HS-27A (cell line): ENCODE measurements at regions not wholly inside any gene's neighbourhood (a gene's known extent, or its start where the extent isn't known, plus 50 kb on each side); places are given as distances from the start of the nearest gene placed in this dataset.

Experiments
- DNase-seq: peaks from one replicate; pipeline ENCODE4 v3.0.0-alpha.2; 2012; ENCODE audit warnings: low read depth, missing footprints

DNA sequence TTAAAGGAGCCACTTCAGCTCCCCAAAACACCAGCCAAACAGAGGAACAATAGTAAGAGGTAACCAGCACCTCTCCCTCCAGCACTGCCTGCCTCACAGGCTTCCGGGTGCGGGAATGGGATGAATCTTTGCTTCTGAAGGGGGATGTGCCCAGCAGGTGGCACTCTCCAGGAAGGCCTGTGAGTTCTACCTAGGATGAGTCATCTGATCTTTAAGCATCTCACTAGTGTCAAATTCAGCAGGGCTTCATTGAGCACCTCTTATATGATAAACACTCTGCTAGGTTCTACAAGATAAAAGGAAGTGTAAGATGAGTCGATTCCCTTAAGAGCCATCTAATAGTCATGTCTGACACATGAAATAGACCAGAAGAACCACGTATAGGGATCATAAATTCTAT lies 237.4 kb upstream of the UMPS start:
- DNase-seq, result no peak

DNA sequence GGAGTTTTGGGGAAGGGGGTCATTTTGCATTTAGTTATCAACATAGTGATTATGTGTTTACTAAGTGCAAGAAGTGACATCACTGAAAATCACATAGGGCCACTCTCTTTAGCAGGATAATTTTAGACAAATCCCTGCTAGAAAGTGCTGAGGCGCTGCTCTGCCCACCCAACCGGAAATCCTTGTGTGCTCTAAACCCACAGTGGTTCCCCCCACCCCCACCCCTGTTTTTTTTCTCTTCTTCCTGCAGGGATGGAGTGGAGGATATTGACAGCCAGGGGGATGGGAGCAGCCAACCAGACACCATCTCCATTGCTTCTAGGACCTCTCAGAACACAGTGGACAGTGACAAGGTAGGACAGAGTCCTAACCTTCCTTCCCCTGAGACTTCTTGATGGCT lies 234.2 kb upstream of the UMPS start:
- no peak for DNase-seq

GRCh38 chr3:124497487-124497886 lies 232.8 kb upstream of the UMPS start:
- no peak for DNase-seq

GRCh38 chr3:124498891-124499290 lies 231.4 kb upstream of the UMPS start:
- no peak for DNase-seq

DNA sequence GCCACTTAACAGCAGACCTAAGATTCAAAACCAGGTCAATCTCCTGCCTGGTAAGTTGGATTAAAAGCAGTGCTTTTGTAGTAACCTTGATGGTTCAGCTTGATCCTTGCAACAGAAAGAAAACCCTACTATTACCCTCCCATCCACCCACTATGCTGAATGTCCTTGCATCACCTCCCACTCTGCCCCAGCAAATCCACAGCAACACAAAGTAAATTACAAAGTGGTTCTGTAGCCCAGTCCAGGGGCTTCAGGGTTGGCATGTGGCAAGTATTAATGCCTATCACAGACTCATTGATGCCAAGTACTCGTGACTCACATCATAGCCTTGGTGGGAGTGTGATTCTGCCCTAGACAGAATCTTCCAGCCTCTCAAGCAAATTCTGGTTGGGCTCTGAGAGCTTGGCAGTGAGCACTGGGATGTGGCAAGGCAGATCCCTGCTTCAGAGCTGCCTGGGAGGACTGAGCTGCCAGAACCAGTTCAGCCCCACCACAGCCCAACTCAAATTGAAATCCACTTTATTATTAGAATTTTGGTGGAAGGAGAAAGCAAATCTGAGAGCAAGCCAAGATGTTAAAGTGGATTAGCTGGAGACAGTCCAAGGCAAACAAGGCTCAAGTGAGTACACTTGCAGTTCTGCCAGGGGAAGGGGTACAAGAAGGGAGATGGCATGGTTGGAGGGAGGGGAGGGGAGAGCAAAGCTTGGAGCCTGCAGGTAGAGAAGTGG lies 225.8 kb upstream of the UMPS start:
- DNase-seq, result no peak

DNA sequence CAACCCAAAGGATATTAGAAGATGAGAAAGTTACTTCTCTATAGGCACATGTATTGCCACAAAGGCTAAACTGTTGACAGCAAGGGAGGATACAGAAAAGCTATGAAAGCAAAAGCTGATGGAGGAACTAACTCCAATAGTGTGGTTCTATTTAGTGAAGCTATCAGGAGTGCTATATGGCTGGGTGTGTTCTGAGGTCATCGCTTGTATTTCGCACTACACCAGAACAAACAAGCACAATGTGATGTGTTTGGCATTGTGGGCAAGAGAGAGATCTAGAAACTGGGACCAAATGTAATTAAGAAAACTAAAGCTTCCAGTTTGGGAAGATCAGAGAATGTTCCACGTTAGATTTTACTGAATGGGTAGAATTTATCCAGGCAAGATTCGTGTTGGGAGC lies 220.4 kb upstream of the UMPS start:
- DNase-seq, result no peak

DNA sequence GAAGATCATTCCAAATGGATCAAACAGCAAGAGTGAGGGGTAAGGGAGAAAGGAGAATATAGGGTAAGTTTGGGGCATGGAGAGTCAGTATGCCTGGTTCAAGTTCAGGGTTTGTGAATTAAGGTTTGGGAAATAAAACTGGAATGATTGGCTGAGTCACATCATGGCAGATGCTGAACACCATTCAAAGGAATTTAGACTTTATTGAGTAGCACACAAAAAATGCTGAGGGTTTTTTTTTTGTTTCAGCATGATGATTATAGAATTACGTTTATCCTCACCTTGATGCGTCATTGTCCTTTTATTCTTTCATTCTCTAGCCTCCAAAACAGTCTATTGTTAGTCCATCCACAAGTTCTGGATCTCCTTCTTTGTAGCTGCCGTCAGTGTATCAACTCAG lies 220.0 kb upstream of the UMPS start:
- no peak for DNase-seq

- DNase-seq, result no peak
Observed at GRCh38 chr3:124512881-124513609, 217.2 kb upstream of the UMPS start.

DNA sequence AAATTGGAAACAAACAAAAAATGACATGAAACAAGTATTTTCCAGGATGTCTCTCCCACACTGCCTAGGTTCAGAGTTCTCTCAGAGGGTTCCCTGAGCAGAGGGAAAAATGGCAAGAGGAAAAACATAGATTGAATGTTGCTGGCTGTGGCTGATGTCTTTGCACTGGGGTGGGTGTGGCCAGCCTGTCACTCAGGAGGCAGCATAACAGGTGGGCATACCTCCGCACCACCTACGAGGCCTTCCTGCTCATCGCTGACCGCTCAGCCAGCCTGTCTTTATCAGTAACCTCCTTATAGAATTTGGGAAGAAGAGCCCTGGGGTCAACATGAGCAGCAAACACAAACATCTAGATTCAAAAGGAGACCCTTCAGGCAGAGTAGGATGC lies 216.6 kb upstream of the UMPS start:
- no peak for DNase-seq

- no peak for DNase-seq
Observed at GRCh38 chr3:124514683-124515082, 215.6 kb upstream of the UMPS start.

DNA sequence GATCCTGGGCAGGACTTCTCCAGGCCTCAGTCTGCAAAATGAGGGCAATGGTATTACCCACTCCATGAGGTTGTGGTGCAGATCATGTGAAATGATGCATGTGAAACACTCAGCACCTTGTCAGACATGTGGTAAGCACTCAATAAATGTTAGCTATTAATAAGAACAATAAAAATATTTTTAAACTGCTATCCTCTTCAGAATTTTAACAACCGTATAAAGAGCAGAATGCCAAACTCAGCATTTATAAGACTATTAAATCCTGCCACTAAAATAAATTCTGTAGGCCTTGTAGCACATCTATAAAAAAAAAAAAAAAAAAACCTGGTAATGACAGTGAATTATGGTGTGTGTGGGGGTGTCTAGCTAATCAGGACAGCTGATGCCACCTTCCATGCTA lies 213.9 kb upstream of the UMPS start:
- DNase-seq, result no peak

GRCh38 chr3:124517306-124517705 lies 212.9 kb upstream of the UMPS start:
- no peak for DNase-seq

GRCh38 chr3:124518350-124518749 lies 211.9 kb upstream of the UMPS start:
- DNase-seq, result no peak

GRCh38 chr3:124519591-124520194 lies 210.6 kb upstream of the UMPS start:
- DNase-seq, result no peak

- DNase-seq, result no peak
Observed at GRCh38 chr3:124520970-124521369, 209.3 kb upstream of the UMPS start.

GRCh38 chr3:124522082-124522625 lies 208.1 kb upstream of the UMPS start:
- no peak for DNase-seq

GRCh38 chr3:124526601-124527000 lies 203.7 kb upstream of the UMPS start:
- DNase-seq, result no peak

DNA sequence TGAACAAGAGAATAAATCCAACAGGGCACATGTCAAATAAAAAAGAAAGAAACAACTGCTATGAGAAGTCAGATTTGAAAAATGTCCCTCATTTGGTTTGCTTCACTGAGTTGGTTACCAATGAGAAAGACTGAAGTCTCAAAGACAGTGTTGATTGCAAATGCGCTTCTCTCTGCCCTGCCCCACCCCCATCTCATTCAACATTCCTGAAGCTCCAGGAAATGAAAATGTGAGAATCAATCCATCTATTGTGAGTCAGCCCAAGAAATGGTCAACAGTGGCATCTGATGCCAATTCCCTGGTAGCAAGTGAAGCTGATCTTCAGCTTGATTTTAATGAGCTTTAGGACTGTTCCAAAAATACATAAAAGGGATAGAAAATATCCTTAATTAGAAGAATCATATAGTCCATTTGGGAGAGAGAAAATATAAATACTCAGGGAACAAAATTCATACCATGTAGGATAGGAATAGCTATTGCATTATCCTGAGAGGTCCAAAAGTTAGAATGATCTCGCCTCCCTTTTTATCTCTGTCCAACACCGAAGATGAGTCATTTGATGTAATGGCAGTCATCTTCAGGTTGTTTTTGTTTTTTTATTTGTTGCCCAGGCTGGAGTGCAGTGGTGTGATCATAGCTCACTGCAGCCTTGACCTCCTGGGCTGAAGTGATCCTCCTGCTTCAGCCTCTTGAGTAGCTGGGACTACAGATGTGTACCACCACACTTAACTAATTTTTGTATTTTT lies 200.3 kb upstream of the UMPS start:
- peak; percentile 29 for DNase-seq

DNA sequence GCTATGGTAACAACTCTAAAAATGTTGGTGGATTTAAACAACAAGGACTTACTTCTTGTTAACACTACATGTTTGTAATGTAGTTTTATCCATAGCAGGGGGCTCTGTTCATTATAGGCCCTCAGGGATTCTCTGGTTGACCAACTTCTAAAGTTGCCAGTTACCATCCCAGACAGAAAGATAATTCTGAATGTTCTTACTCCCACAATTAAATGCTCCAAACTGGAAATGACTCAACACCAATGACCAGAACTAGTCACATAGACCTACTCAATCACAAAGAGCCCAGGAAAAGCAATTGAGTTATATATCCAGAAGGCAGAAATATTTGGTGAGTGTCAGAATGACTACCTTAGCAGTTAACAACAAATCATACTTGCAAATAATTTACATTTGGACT lies 199.3 kb upstream of the UMPS start:
- no peak for DNase-seq

DNA sequence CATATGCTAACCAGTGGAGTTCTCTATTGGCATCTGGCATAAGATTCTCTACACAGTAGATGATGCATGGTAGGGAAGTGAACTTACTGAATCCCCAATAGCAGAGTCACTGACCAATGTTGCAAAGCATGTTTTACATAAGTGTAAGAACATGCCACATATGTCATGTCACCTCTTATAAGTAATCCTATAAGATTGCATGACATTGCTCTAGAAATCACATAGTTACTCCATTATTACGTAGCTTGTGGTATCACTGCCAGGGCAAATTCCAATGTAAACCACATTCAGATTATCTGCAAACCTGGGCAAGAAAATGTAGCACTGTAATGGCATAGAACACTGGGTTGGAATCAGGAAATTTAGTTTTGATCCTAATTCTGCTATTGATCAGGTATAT lies 198.2 kb upstream of the UMPS start:
- DNase-seq, result no peak

- DNase-seq, result no peak
Observed at GRCh38 chr3:124535306-124535705, 194.9 kb upstream of the UMPS start.

DNA sequence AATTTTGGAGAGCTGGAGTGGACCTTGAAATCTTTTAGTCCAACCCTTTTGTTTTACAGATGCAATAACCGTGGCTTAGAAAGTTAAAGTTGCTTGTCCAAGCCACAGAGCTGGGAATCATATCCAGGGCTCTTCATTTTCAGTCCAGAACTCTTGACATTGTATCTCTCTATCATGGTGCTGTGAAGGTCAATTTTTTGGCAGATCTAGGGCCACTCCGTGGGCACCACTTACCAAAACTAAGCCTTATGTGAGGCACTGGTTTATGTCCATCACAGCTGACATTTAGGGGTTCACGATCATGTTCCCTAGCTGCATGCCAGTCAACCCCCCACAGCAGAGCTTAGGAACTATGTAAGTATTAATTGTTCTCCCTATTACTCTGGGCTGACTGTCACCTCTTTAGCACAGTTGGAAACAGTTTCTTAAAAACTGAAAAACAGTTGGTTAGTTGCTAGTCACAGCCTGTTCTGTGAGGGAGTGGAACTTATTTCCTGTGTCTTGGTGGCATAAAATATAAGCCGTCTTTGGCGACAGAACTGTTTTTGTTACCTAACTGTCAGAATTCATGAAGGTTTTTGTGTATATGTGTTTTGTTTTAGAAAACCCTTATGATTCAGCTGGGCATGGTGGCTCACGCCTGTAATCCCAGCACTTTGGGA lies 189.6 kb upstream of the UMPS start:
- no peak for DNase-seq
